Activated CD4-positive, alpha-beta T cell treated with anti-CD3 and anti-CD28 coated beads, Interleukin-2, amount 50 U/mL, for 24 hours (primary cell): ENCODE measurements at regions not wholly inside any gene's neighbourhood (a gene's known extent, or its start where the extent isn't known, plus 50 kb on each side); places are given as distances from the start of the nearest gene placed in this dataset.

Experiments
- DNase-seq, 2 donors: peaks; one replicate each; pipeline ENCODE4 v3.0.0-alpha.2; 2020; ENCODE audit warnings: low read depth in 1 of 2, low spot score in 1 of 2

GRCh38 chr3:72462595-72463011 is 385.6 kb downstream of the SHQ1 start:
- no peak for DNase-seq

GRCh38 chr3:72461787-72462186 is 386.5 kb downstream of the SHQ1 start:
- no peak for DNase-seq

- no peak for DNase-seq
Measured at GRCh38 chr3:72460205-72461174, 387.8 kb downstream of the SHQ1 start.

GRCh38 chr3:72459588-72459987 is 388.7 kb downstream of the SHQ1 start:
- no peak for DNase-seq

- DNase-seq: no peak
Measured at GRCh38 chr3:72458375-72458774, 389.9 kb downstream of the SHQ1 start.

- no peak for DNase-seq
Measured at GRCh38 chr3:72454441-72454840, 393.8 kb downstream of the SHQ1 start.

- no peak for DNase-seq
Measured at GRCh38 chr3:72453706-72454105, 394.5 kb downstream of the SHQ1 start.

- DNase-seq: no peak
Measured at GRCh38 chr3:72452745-72453144, 395.5 kb downstream of the SHQ1 start.

- DNase-seq: no peak
Measured at GRCh38 chr3:72451841-72452240, 396.4 kb downstream of the SHQ1 start.

GRCh38 chr3:72449551-72449950 is 398.7 kb downstream of the SHQ1 start:
- no peak for DNase-seq

GRCh38 chr3:72448858-72449257 is 399.4 kb downstream of the SHQ1 start:
- no peak for DNase-seq

GRCh38 chr3:72448375-72448823 is 399.8 kb downstream of the SHQ1 start:
- DNase-seq: no peak

GRCh38 chr3:72447059-72447946 is 400.9 kb downstream of the SHQ1 start:
- peak; percentile 80 to 83 for DNase-seq

- DNase-seq: peak; percentile 14
Measured at GRCh38 chr3:72446218-72447058, 401.8 kb downstream of the SHQ1 start, which contains the start of gene RYBP. TSS of gene RYBP (minus strand) at chr3:72446621.

- DNase-seq: no peak
Measured at GRCh38 chr3:72445827-72446217, 402.4 kb downstream of the SHQ1 start.

- no peak for DNase-seq
Measured at GRCh38 chr3:72444656-72445223, 403.5 kb downstream of the SHQ1 start.

- DNase-seq: no peak
Measured at GRCh38 chr3:72442759-72443158, 405.5 kb downstream of the SHQ1 start.

- DNase-seq: no peak
Measured at GRCh38 chr3:72441284-72441994, 406.8 kb downstream of the SHQ1 start.

- no peak for DNase-seq
Measured at GRCh38 chr3:72440491-72440890, 407.8 kb downstream of the SHQ1 start.
